H1 (cell line): ENCODE measurements at regions not wholly inside any gene's neighbourhood (a gene's known extent, or its start where the extent isn't known, plus 50 kb on each side); places are given as distances from the start of the nearest gene placed in this dataset.

Source experiments
- ATF2 ChIP-seq: IDR thresholded peaks from 2 replicates; pipeline ENCODE4 v1.6.1; 2012; ENCODE audit warnings: low read length, inconsistent platforms
- CEBPB ChIP-seq: IDR thresholded peaks from 2 replicates; pipeline ENCODE4 v1.6.1; 2012; ENCODE audit warnings: low read depth, low read length
- GTF2F1 ChIP-seq: IDR thresholded peaks from 2 replicates; pipeline ENCODE4 v1.6.1; 2012; ENCODE audit warnings: low read depth, low read length, improper control_type of control experiment, borderline replicate concordance
- POU5F1 ChIP-seq: IDR thresholded peaks from 2 replicates; pipeline ENCODE4 v1.6.1; 2011; ENCODE audit warnings: low read depth, mild to moderate bottlenecking, low read length, moderate library complexity
- SAP30 ChIP-seq: fragments of 300-600 bp; sonication (generic); IDR thresholded peaks from 2 replicates; pipeline ENCODE4 v1.7.1; 2012; ENCODE audit warnings: low read length, moderate library complexity, mild to moderate bottlenecking, inconsistent platforms; ENCODE audit not compliant: insufficient read depth, insufficient replicate concordance

- no peak for TF ChIP-seq ATF2
- TF ChIP-seq CEBPB: no peak
- no peak for TF ChIP-seq SAP30
- TF ChIP-seq GTF2F1: no peak
- no peak for TF ChIP-seq POU5F1
These were observed 108.3 kb downstream of the KIF26A start (continued) for GRCh38 chr14:104246401-104247335.
